GM19455 (cell line): ENCODE measurements at regions not wholly inside any gene's neighbourhood (a gene's known extent, or its start where the extent isn't known, plus 50 kb on each side); places are given as distances from the start of the nearest gene placed in this dataset.

Experiments used
- ATAC-seq: cut with Tn5 transposase; IDR thresholded peaks from one replicate; pipeline ENCODE4 v1.9.1; 2021; ENCODE audit not compliant: unreplicated experiment

DNA sequence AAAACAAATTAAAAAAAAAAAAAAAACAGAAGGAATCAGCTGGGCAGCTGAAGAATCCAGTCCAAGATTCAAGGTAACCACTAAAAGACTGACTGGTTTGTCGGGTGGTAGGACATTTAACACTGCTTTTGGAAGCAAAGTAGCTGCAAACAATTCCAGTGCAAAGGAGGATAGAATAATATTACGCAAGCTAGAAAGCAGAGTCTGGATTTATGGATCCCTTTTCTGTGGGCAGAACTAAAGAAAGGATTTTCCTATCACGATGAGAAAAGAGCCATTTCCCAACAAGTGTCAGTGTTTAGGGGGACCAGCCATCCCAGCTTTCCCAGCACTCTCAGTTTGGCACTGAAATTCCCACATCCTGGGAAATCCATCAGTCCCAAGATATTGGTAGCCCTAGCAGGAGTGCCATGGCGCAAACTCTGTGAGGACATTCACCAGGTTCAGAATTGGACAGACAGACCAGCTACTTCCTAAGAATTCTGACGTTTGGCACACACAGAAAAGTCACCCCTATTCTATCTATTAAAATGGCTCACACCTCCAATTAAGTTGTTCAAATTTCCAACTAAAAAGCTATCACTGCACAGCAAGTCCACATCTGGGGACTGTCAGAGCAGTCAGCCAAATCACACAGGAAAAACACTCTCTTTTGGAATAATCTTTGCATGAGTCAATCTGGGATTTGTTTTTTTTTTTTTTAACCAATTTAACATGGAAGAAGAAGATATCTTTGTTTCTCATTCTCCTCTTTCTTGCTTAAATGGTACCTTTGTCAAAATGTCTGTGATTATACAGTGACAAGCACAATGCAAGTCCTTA is 356.8 kb upstream of the ARID1B start:
- no peak for ATAC-seq

DNA sequence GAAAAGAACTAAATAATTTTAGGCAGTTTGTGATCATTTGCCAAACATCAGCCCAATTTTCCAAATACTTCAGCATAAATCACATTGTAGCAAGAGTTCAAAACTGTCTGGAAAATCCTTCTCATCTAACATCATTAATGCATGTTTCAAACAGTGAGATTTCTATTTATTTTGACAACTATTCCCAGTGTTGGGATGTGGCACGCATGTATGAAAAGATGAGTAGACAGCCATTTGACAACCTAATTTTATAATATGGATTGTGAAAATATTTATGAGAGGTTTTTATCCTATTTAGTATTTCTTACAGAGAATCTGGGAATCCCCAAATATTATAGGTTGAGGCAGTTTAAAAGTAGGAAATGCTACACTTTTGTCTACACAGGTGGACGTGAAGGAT is 357.6 kb upstream of the ARID1B start:
- no peak for ATAC-seq

DNA sequence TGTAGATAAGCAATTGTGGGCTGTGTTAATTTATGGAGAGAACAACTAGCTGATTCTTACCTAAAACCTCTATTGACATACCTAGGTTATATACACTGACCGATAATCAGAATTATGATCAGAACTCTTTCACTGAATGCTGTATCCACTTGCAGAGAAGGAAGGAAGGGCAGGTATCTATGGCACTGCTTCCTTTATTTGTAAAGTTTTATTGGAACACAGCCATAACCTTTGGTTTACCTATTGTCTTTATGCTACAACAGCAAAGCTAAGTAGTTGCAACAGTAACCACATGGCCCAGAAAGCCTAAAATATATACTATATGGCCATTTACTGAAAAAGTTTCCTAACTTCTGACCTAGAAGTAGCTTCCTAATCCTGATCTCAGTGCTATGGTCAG is 358.9 kb upstream of the ARID1B start:
- ATAC-seq: no peak

DNA sequence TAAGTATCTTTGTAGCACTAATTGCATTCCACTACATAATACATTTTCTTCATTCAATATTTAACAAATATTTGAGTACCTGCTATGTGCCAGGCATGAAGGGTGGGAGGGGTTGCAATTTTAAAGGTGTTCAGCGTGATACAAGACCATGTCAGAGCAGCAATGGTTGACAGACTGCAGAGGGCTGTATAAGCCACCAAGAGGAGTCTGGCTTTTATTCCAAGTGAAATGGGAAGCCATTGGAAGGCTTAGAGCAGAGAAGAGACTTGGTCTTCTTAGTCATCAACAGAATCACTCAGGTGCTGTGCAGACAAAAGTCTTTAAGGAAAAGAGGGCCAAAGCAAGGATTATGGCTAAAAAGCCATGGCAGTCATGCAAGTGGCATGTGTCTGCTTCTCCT is 360.8 kb upstream of the ARID1B start:
- no peak for ATAC-seq

DNA sequence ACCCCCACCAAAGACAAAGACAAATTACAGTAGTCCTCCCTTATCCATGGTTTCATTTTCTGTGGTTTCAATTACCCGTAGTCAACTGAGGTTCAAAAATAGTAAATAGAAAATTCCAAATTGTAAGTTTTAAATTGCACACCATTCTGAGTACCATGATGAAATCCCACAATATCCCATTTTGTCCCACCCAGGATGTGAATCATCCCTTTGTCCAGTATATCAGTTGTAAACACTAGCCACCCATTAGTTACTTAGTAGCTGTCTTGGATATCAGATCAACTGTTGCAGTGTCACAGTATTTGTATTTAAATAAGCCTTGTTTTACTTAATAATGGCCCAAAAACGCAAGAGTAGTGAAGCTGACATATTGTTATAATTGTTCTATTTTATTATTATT is 364.0 kb upstream of the ARID1B start:
- ATAC-seq: no peak

DNA sequence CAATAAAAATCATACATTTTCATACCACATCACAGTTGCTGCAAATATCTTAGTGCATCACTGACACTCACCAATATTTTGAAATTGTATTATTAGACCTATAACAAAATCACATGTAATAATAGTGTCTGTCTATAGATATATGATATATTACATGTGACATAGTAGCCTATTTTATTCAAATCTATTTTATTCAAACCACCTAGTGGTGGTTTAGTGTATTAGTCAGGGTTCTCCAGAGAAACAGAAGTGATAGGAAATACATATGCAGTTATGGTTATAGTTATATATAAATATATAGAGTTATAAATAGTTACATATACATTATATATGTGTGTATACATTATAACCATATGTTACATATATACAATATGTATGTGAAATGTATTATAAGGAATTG is 366.5 kb upstream of the ARID1B start:
- ATAC-seq: no peak

DNA sequence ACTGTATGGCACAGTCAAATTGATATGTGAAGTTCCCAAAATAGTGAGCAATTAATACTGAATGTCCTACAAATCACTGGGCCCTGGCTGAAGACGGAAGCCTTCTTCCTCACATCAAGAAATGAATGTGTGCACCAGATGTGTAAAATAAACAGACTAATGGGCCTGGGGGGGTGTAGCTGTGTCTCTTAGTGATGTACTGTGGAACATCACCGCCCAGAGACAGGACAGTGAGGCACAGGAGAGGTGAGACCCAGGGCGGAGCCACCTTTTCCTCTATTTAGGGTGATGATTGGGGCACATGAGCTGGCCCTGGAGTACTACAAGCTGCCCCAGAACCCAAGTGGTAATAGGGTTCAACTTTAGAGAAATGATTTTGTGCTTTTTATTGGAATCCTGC is 368.5 kb upstream of the ARID1B start:
- no peak for ATAC-seq

DNA sequence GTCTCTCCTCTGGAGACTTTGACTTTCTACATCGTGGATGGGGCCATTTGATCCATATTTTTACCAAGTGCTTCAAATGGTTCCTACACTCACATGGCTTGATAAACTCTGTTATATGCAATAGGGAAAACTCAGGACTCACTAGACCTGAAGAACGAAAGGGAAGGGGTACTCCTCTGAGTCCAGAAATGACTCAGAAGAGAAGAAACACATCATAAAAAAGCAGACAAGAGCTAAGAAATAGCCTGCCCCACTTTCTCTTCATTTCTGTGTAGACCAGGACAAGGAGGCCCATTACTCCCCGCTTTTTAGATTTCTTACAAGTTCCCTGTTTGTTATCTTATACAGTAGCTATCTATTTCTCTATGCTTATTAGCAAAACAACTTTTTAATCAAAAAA is 369.8 kb upstream of the ARID1B start:
- no peak for ATAC-seq

DNA sequence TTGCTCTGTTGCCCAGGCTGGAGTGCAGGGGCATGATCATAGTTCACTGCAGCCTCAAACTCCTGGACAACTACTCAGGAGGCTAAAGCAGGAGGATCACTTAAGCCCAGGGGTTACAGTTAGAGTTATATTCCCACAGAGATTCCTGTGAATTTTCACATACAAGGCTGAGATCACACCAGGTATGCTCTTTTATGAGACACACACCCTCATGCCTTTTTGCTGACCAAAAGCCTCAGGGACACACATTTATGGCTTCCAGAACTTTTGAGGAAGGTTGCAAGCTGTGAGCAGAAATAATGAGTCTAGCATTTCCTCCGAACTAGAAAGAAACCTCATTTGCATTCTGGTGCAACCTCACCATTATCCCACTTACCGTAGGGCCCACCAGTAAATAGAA is 370.5 kb upstream of the ARID1B start:
- no peak for ATAC-seq

DNA sequence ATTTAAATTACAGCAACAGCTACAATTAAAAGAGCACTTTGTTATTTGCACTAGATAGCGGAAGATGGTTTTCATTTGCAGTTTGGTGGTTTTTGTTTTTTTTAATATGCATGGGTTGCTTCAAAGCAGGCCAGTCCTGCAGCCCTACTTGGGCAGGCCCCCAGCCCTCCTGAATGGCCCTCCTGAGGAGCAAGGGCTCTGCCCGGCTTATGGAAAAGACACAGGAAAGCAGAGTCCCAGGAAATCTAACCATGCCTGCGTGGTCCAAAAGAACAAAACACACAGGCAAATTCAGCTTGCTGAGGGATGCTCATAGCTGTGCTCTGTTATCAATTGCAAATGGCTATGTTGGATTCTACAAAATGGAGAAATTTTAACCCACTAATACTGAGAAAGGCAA is 371.1 kb upstream of the ARID1B start:
- no peak for ATAC-seq

DNA sequence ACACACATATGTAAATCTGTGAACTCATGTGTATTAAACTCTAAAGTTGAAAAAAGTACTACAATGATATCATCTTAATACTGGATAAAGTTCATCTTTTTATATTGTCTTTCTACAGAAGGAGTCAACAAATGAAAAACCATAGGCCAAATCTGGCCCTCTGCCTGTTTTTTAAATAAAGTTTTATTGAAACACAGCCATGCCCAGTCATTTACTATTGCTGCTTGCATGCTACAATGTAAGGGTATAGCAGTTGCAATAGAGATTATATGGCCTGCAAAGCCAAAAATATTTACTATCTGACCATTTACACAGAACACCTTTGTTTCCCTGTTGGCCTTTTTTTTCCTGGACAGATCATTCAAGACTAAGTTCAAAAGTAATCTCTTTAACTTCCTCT is 374.6 kb upstream of the ARID1B start:
- no peak for ATAC-seq

DNA sequence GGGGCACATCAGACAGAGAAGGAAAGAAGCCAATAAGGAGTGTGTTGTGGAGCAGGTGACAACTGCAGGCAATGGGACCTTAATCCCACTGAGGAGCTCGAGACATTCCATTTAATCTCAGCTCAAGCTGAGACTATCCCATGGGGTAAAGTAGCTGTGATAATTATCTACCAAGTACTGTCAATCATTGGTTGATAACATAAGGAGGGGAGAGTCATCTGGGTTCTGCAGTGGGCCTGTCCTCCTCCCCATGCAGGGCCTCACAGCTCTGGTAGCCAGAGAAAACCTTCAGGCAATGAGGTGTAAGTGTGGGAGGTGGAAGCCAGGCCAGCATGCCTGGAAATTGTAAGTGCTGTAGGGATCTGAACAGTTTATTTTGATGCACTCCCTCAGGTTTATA is 375.0 kb upstream of the ARID1B start:
- ATAC-seq: no peak

DNA sequence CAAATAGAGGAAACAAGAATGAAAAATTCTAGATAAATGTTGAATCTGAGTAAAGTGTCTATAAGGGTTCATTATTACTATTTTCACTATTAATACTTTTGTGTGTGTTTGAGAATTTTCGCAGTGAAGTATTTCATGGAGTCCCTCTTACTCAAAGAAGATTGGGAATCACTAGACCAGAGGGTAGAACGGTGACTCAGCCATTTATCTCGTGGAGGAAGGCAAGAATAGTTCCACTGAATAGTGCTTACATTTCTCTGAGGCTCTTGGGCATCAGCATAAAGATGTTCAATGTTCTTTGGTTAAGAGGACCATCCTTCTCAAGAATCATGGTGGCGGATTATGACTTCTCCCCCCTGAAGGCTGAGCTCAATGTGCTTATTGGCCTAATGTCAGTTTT is 376.7 kb upstream of the ARID1B start:
- ATAC-seq: no peak

DNA sequence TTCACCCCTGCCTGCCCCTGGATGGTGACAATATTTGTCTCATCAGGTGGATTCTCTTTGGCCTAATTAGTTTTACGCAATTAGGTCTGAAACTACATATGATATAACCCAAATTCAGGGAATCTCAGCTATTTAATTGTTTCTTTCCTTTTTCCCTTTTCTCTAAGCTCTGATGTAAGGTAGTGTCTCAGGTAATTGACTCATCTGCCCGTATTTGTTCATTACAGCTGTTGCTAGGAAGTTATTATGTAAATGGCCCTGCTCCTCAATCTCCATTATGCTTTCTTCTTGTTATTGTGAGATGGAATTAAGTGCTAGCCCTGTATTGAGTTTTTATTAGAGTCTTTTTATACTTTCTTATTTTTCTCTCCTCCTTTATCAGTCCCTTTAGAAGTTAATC is 378.2 kb upstream of the ARID1B start:
- no peak for ATAC-seq

DNA sequence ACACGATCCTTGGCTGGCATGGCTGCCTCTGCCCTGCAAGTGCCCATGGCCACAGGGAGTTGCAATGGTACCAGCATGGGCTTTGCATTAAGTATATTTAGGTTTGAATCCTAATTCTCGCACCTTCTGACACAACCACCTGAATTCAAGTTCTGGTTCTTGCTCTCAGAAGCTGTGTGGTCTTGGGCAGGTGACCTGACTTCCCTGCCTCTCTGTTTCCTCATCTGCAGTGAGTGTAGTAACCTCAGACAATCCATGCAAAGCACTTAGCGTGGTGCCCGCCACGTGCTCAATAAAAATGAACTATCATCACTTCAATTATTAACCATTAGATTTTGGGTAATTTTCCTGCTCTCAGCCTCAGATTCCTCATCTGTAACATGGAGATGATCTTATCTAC is 378.8 kb upstream of the ARID1B start:
- no peak for ATAC-seq

DNA sequence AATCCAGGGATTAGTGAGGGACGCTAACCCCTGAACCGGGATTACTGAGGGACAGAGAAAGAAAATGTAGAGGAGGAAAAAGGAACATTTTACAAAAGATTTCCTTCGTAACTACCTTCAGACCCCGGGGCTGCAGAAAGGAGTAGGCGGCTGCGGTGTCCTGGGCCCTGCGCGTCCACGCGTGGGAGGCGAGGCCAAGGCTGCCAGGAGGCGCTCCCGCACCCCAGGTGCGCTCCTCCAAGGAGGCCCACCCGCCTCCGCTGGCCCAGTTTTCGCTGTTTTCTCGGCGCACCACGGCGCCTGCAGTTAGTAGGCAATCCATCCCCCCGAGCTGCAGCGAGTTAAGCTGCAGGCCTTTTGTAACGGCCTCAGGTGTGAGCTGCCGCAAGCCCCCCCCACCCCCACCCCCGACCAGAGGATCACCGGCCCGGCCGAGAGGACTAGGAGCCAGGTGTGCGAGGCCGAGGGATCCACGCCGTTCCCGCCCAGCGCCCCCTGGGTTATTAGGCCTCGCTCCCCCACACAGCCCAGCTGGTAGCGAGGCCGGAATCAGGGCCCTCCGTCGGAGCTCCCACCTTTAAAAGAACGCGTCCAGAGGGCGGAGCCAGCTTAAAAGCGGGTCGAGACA is 380.3 kb upstream of the ARID1B start:
- ATAC-seq: no peak

DNA sequence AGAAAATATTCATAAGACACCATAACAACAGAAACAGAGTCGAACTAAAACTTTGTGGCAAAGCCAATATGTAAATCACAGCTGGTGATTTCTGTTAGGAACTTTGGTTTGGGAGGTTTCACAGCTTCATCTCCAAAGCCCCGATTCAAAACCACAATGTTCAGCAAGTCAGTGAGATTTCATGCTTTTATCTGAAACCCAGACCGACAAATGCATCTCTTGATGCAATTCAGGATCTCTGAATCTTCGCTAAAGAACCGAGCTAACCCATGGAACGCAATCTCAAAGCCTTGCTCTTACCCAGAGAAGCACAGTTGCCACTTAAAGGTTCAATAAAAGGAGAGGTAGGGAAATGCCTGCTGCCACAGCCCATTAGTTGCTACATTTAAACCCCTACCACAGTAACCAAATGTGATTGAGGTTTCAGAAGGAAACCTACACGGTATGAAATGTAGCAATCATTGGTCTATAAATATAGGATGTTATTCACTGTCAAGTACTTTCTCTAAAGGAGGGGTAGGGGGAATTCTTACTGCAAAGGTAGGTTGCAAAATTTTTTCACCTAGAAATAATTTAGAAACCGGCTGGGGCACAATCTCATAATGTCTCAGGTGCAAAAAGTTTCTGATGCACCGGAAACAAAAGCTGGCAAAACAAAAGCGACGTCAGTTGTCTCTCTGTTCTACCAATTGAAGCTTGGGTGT is 381.0 kb upstream of the ARID1B start:
- ATAC-seq: peak; percentile 58

DNA sequence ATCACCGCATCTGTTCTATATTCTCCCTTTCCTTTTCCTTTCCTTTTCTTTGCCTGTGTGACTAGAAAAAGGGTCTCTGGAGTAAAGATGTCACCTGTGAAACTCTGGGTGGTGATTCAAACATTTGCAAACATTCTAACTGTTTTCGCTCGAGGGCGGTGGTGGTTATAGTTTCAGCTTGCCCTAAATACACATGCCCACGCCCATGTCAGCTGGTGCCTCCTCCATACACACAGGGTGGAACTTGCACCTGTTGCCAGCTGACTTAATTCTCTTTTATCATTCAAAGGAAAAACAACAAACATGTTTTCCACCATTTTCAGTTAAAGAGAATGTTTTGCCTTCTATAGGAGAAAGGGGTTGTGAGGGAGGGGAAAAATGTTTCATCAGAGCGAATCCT is 381.9 kb upstream of the ARID1B start:
- peak; percentile 54 for ATAC-seq

DNA sequence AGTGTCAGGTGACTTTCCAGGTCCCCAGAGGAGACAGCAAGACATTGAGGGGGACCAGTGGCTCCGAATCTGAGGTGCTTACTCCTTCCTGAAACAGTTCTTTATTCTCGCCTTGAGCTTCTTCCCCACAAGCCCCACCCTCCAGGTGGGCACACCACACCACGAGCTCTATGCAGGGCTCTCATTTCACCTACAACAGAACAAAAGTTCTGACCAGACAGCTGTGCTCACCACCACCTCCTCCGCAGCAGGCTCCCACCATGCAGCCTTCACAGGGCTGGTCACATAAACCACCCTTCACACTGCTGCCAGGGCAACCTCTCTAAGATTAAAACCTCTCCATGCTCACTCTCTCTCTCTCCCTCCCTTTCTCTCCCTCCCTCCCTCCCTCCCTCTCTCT is 384.5 kb upstream of the ARID1B start:
- ATAC-seq: no peak

DNA sequence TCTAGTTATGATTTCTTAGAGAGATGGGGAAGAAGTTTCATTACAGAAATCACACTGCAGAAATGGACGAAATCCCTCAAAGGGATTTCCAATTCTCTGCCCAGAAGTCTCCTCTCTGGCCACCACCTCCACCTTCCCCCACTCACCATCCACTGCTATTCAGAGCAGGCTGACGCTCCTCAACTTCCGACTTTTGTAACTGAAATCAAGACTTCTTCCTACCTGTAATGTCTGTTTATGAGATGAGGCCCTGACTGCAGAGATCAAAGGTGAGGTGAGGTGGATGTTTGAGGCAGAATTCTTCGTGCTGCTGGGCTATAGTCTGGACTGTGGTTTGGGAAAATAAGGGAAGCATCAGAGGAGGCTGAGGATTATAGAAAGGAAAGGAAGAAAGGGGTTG is 385.2 kb upstream of the ARID1B start:
- no peak for ATAC-seq

DNA sequence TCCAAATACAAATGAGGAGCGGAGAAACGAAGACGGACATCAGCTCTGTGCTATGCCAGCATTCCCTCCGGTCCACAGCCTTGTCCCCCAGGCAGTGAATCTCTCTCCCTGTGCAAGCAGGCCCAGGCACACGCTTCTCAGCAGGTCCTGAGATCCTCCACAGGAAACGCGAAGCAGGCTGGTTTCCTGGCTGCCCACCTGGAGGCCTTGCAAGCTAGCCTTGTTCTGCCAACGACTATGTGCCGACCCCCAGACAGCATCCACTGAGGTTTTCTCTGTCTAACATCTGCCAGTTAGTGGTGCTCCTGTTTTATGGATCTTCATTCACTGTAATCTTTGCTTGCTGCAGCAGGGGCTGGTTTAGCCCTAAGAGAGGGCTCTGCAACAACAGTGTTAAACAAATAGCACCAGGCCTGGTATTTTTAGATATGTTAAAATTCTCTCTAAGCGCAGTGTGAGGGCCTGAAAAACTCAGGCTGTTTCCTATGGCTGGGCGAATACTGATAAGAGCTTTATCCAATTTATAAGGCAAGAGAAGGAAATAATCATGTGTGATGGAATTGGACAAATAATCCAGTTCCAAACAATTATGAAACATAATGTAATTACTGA is 386.0 kb upstream of the ARID1B start:
- no peak for ATAC-seq

DNA sequence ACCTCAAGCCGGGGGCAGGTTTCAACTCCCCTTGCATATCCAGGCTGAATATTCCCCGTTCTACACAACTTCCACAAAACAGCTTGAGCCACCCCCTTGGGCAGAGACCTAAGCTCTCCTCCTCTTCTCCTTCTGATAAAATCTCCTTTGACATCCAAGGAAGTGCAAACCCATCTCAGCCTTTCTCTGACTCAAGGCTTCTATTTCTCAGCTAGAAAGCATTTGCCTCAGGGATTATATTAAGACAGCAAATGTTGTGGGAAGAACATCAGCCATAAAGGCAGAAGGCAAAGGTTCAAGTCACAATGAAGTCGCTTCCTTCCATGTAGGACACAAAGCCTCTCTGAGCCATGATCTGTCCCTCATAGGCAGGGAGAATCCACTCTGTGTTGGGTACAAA is 386.6 kb upstream of the ARID1B start:
- no peak for ATAC-seq
